Activated naive CD4-positive, alpha-beta T cell treated with anti-CD3 and anti-CD28 coated beads for 36 hours (primary cell): ENCODE measurements at regions not wholly inside any gene's neighbourhood (a gene's known extent, or its start where the extent isn't known, plus 50 kb on each side); places are given as distances from the start of the nearest gene placed in this dataset.

ENCODE experiments used
- CTCF ChIA-PET: fragments of 350-600 bp; sonication (Branson Sonifier 250); formaldehyde crosslinking; loops from one replicate; lab custom pipeline; 2021; ENCODE audit warnings: antibody characterized with exemption; lab: Charles Lee
- DNase-seq: peaks from one replicate; pipeline ENCODE4 v3.0.0-alpha.2; 2020
- H3K27ac Mint-ChIP-seq: one replicate; pipeline ENCODE4 v1.8.0; 2021; ENCODE audit warnings: mild to moderate bottlenecking, mixed read lengths
- H3K27me3 Mint-ChIP-seq: one replicate; pipeline ENCODE4 v1.8.0; 2021; ENCODE audit warnings: low read depth, mixed read lengths
- H3K36me3 Mint-ChIP-seq: one replicate; pipeline ENCODE4 v1.8.0; 2021; ENCODE audit warnings: low read depth, mixed read lengths
- H3K4me1 Mint-ChIP-seq: one replicate; pipeline ENCODE4 v1.8.0; 2021; ENCODE audit warnings: low read depth, mixed read lengths
- H3K4me3 Mint-ChIP-seq: one replicate; pipeline ENCODE4 v1.8.0; 2021; ENCODE audit warnings: mild to moderate bottlenecking, moderate library complexity, mixed read lengths
- H3K9me3 Mint-ChIP-seq: one replicate; pipeline ENCODE4 v1.8.0; 2021; ENCODE audit warnings: mixed read lengths
- intact Hi-C: fragments of 100-400 bp; cut with micrococcal nuclease; formaldehyde crosslinking; loops from one replicate; pipeline ENCODE4 v1.15.1; 2023

GRCh38 chr13:55705971-55706370, 1434.7 kb upstream of the PRR20A start:
- no peak for DNase-seq
- no peaks in the 10 kb centered on the region for H3K4me1 Mint-ChIP-seq
- H3K27ac Mint-ChIP-seq: no peak overlapping the region
- H3K4me3 Mint-ChIP-seq: no peak overlapping the region
- peaks cover 4% of the 10 kb centered on the region for H3K9me3 Mint-ChIP-seq
- H3K36me3 Mint-ChIP-seq: no peaks in the 10 kb centered on the region
- CTCF ChIA-PET: no interaction called here
- intact Hi-C loops: no loop called here
- no peaks in the 10 kb centered on the region for H3K27me3 Mint-ChIP-seq

GRCh38 chr13:55714120-55714519, 1426.6 kb upstream of the PRR20A start:
- H3K27me3 Mint-ChIP-seq: no peaks in the 10 kb centered on the region
- H3K9me3 Mint-ChIP-seq: peaks cover 9% of the 10 kb centered on the region
- no peak for DNase-seq
- CTCF ChIA-PET: no interaction called here
- no peaks in the 10 kb centered on the region for H3K4me1 Mint-ChIP-seq
- intact Hi-C loops: no loop called here
- H3K4me3 Mint-ChIP-seq: no peak overlapping the region
- no peaks in the 10 kb centered on the region for H3K36me3 Mint-ChIP-seq
- no peak overlapping the region for H3K27ac Mint-ChIP-seq

GRCh38 chr13:55727683-55728082, 1413.0 kb upstream of the PRR20A start:
- intact Hi-C loops: no loop called here
- no peak for DNase-seq
- Mint-ChIP-seq H3K36me3 (no peaks in the 10 kb centered on the region), H3K27me3 (no peaks in the 10 kb centered on the region), H3K4me3 (no peak overlapping the region), H3K4me1 (no peaks in the 10 kb centered on the region), H3K9me3 (peaks cover 10% of the 10 kb centered on the region), H3K27ac (no peak overlapping the region)
- CTCF ChIA-PET: no interaction called here

- CTCF ChIA-PET: no interaction called here
- intact Hi-C loops: no loop called here
- Mint-ChIP-seq H3K27me3 (no peaks in the 10 kb centered on the region), H3K9me3 (peaks cover 12% of the 10 kb centered on the region), H3K27ac (no peak overlapping the region), H3K36me3 (no peaks in the 10 kb centered on the region), H3K4me1 (no peaks in the 10 kb centered on the region), H3K4me3 (no peak overlapping the region)
- no peak for DNase-seq
Measured at GRCh38 chr13:55728247-55728646, 1412.5 kb upstream of the PRR20A start.

- Mint-ChIP-seq H3K4me3 (no peak overlapping the region), H3K4me1 (no peaks in the 10 kb centered on the region), H3K36me3 (no peaks in the 10 kb centered on the region), H3K9me3 (peaks cover 3% of the 10 kb centered on the region), H3K27me3 (no peaks in the 10 kb centered on the region), H3K27ac (no peak overlapping the region)
- CTCF ChIA-PET: no interaction called here
- intact Hi-C loops: no loop called here
- no peak for DNase-seq
Measured at GRCh38 chr13:55745828-55746227, 1394.9 kb upstream of the PRR20A start.

GRCh38 chr13:55761986-55762385, 1378.7 kb upstream of the PRR20A start:
- Mint-ChIP-seq H3K27ac (no peak overlapping the region), H3K9me3 (peaks cover 5% of the 10 kb centered on the region), H3K27me3 (no peaks in the 10 kb centered on the region), H3K4me3 (no peak overlapping the region), H3K36me3 (no peaks in the 10 kb centered on the region), H3K4me1 (no peaks in the 10 kb centered on the region)
- CTCF ChIA-PET: no interaction called here
- no peak for DNase-seq
- intact Hi-C loops: no loop called here

- intact Hi-C loops: no loop called here
- peaks cover 7% of the 10 kb centered on the region for H3K9me3 Mint-ChIP-seq
- no peak overlapping the region for H3K4me3 Mint-ChIP-seq
- no peak overlapping the region for H3K27ac Mint-ChIP-seq
- no peaks in the 10 kb centered on the region for H3K36me3 Mint-ChIP-seq
- DNase-seq: no peak
- no peaks in the 10 kb centered on the region for H3K4me1 Mint-ChIP-seq
- CTCF ChIA-PET: no interaction called here
- H3K27me3 Mint-ChIP-seq: no peaks in the 10 kb centered on the region
Measured at GRCh38 chr13:55777612-55778011, 1363.1 kb upstream of the PRR20A start.

GRCh38 chr13:55783841-55784240, 1356.9 kb upstream of the PRR20A start:
- Mint-ChIP-seq H3K27me3 (no peaks in the 10 kb centered on the region), H3K27ac (no peak overlapping the region), H3K9me3 (peaks cover 11% of the 10 kb centered on the region), H3K4me1 (no peaks in the 10 kb centered on the region), H3K36me3 (no peaks in the 10 kb centered on the region), H3K4me3 (no peak overlapping the region)
- intact Hi-C loops: no loop called here
- CTCF ChIA-PET: interaction anchor here (0.6 kb wide), 1 partner anchor 1341 kb away, joined by 3 read pairs; no protein-coding TSS in a partner anchor
- DNase-seq: no peak

GRCh38 chr13:55788548-55788947, 1352.2 kb upstream of the PRR20A start:
- Mint-ChIP-seq H3K4me3 (no peak overlapping the region), H3K9me3 (peaks cover 13% of the 10 kb centered on the region), H3K36me3 (no peaks in the 10 kb centered on the region), H3K4me1 (no peaks in the 10 kb centered on the region), H3K27me3 (no peaks in the 10 kb centered on the region), H3K27ac (no peak overlapping the region)
- CTCF ChIA-PET: no interaction called here
- no peak for DNase-seq
- intact Hi-C loops: no loop called here

- no peak for DNase-seq
- peaks cover 17% of the 10 kb centered on the region for H3K9me3 Mint-ChIP-seq
- no peaks in the 10 kb centered on the region for H3K36me3 Mint-ChIP-seq
- H3K4me1 Mint-ChIP-seq: no peaks in the 10 kb centered on the region
- CTCF ChIA-PET: no interaction called here
- H3K27me3 Mint-ChIP-seq: no peaks in the 10 kb centered on the region
- H3K4me3 Mint-ChIP-seq: no peak overlapping the region
- intact Hi-C loops: no loop called here
- H3K27ac Mint-ChIP-seq: no peak overlapping the region
Measured at GRCh38 chr13:55792544-55793193, 1348.0 kb upstream of the PRR20A start.

GRCh38 chr13:55815458-55816033, 1325.2 kb upstream of the PRR20A start:
- no peak for DNase-seq
- peaks cover 7% of the 10 kb centered on the region for H3K9me3 Mint-ChIP-seq
- H3K4me1 Mint-ChIP-seq: no peaks in the 10 kb centered on the region
- no peaks in the 10 kb centered on the region for H3K27me3 Mint-ChIP-seq
- H3K27ac Mint-ChIP-seq: no peak overlapping the region
- CTCF ChIA-PET: no interaction called here
- no peaks in the 10 kb centered on the region for H3K36me3 Mint-ChIP-seq
- intact Hi-C loops: no loop called here
- H3K4me3 Mint-ChIP-seq: no peak overlapping the region

- Mint-ChIP-seq H3K4me1 (no peaks in the 10 kb centered on the region), H3K36me3 (no peaks in the 10 kb centered on the region), H3K27ac (no peak overlapping the region), H3K27me3 (no peaks in the 10 kb centered on the region), H3K4me3 (no peak overlapping the region), H3K9me3 (peaks cover 9% of the 10 kb centered on the region)
- no peak for DNase-seq
- CTCF ChIA-PET: no interaction called here
- intact Hi-C loops: no loop called here
Measured at GRCh38 chr13:55816976-55817601, 1323.6 kb upstream of the PRR20A start.

- H3K27me3 Mint-ChIP-seq: no peaks in the 10 kb centered on the region
- H3K4me1 Mint-ChIP-seq: no peaks in the 10 kb centered on the region
- H3K4me3 Mint-ChIP-seq: no peak overlapping the region
- intact Hi-C loops: no loop called here
- H3K27ac Mint-ChIP-seq: no peak overlapping the region
- no peak for DNase-seq
- CTCF ChIA-PET: interaction anchor here (0.8 kb wide), 1 partner anchor 18 kb away, joined by 4 read pairs; no protein-coding TSS in a partner anchor
- no peaks in the 10 kb centered on the region for H3K36me3 Mint-ChIP-seq
- H3K9me3 Mint-ChIP-seq: peaks cover 5% of the 10 kb centered on the region
Measured at GRCh38 chr13:55820817-55821216, 1319.9 kb upstream of the PRR20A start.
